ENCODE measurements at regions not wholly inside any gene's neighbourhood (a gene's known extent, or its start where the extent isn't known, plus 50 kb on each side); places are given as distances from the start of the nearest gene placed in this dataset.

DNA sequence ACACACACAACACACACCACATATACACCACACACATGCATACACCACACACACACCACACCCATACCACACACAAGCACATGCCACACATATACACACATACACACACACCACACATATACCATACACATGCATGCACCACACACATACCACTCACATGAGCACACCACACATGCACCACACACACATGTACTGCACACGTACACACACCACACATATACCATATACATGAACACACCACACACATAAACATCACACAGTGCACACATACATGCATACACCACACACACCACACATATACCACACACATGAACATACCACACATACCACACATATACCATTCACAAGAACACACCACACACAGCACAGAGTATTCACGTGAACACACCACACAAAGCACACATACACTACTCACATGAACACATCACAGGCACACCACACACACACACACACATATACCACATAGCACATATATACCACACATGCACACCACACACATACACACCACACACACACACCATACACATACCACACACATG, 219.9 kb upstream of the RAB6C start:
- no peak for TF ChIP-seq PAX5 (IDR thresholded peaks at IDR 0.05; ENCODE audit: insufficient read depth, low read length, severe bottlenecking)
- TF ChIP-seq POLR2A (IDR thresholded peaks at IDR 0.05; ENCODE audit: low read depth, low read length), result no peak
- no peak for TF ChIP-seq SPI1 (IDR thresholded peaks at IDR 0.05; ENCODE audit: low read depth, low read length)
- TF ChIP-seq POLR2AphosphoS5 (IDR thresholded peaks at IDR 0.05; ENCODE audit: low read depth, low read length), result no peak
- TF ChIP-seq TAF1 (IDR thresholded peaks at IDR 0.05; ENCODE audit: low read depth, low read length), result no peak
